Tibial nerve (tissue), 4 donors: ENCODE measurements at regions not wholly inside any gene's neighbourhood (a gene's known extent, or its start where the extent isn't known, plus 50 kb on each side); places are given as distances from the start of the nearest gene placed in this dataset.
"Not testable (repeated sequence)": the region's sequence is repeated elsewhere in the genome, so short reads cannot be mapped to it uniquely, and the experiment has no call there.

Source experiments
- DNase-seq, 2 donors: peaks; one replicate each; pipeline ENCODE4 v3.0.0-alpha.2; 2019; ENCODE audit warnings: low spot score in 2 of 2
- H3K27ac ChIP-seq, 4 donors: fragments of 200-600 bp; sonication (generic) in 3 of 4; one replicate each; pipeline ENCODE4 v1.5.1; 2017 to 2019; ENCODE audit warnings: mild to moderate bottlenecking in 1 of 4
- H3K27me3 ChIP-seq, 2 donors: fragments of 200-600 bp; sonication (generic) in 1 of 2; one replicate each; pipeline versions ENCODE4 v1.5.1 to v1.6.0; 2017 to 2019
- H3K36me3 ChIP-seq, 3 donors: fragments of 200-600 bp; sonication (generic); one replicate each; pipeline ENCODE4 v1.5.1; 2018 to 2019
- H3K4me1 ChIP-seq, 4 donors: fragments of 200-600 bp; sonication (generic) in 3 of 4; one replicate each; pipeline ENCODE4 v1.5.1; 2017 to 2019
- H3K4me3 ChIP-seq, 4 donors: fragments of 200-600 bp; sonication (generic) in 3 of 4; one replicate each; pipeline ENCODE4 v1.5.1; 2017 to 2019; ENCODE audit warnings: mild to moderate bottlenecking in 1 of 4, moderate library complexity in 1 of 4
- H3K9me3 ChIP-seq, 4 donors: fragments of 200-600 bp; sonication (generic) in 3 of 4; one replicate each; pipeline ENCODE4 v1.5.1; 2017 to 2019
- EP300 ChIP-seq, 2 donors: sonication (generic); formaldehyde crosslinking; IDR thresholded peaks; one replicate each; pipeline ENCODE4 v1.6.1; 2017; ENCODE audit warnings: antibody characterized with exemption in 2 of 2, mild to moderate bottlenecking in 1 of 2
- POLR2A ChIP-seq, 2 donors: fragments of 450-650 bp; IDR thresholded peaks; one replicate each; pipeline ENCODE4 v1.6.1; 2017; ENCODE audit warnings: antibody characterized with exemption in 2 of 2, mild to moderate bottlenecking in 2 of 2, moderate library complexity in 2 of 2
- WGBS, 2 donors: methylation state at CpG; one replicate each; pipeline ENCODE4 v1.1.5; 2018; 5-methylcytosine and 5-hydroxymethylcytosine counted together
- TF ChIP-seq, protein P1 (sequence below), 5 experiments: fragments of 200-600 bp in 3 of 5; fragments of 450-650 bp in 2 of 5; sonication (generic) in 3 of 5; IDR thresholded peaks; one replicate each; pipeline ENCODE4 v1.5.1; 2016 to 2019; ENCODE audit warnings: antibody characterized with exemption in 5 of 5, mild to moderate bottlenecking in 3 of 5, moderate library complexity in 2 of 5

DNA sequence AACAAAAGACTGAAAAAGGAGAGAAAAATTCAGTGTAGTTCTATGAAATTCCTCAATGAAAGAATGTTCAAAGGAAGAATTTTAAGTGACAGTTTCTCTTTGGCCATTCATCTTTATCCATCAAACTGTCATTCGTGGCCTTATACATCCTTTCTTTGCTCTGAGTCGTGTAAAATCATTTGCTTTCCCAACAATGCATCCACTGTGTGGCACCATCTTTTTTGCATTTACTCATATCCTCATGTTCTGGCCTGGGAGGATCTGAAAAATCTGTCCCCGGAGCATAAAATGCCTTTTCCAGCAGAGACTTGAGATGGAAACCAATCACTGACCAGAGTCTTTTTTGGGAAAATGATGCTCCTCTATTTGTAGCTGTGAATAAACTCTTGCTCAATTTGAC, 240.3 kb upstream of the ETAA1 start:
- 40 to 47% methylated on average over 3 of the region's 3 CpGs for WGBS, 2 donors
- peaks cover 0 to 6% (median 0%) of the 10 kb centered on the region in 4 donors for H3K9me3 ChIP-seq
- DNase-seq, result no peak
- no peak overlapping the region for H3K4me3 ChIP-seq
- no peak overlapping the region for H3K27ac ChIP-seq
- TF ChIP-seq, protein P1, sequence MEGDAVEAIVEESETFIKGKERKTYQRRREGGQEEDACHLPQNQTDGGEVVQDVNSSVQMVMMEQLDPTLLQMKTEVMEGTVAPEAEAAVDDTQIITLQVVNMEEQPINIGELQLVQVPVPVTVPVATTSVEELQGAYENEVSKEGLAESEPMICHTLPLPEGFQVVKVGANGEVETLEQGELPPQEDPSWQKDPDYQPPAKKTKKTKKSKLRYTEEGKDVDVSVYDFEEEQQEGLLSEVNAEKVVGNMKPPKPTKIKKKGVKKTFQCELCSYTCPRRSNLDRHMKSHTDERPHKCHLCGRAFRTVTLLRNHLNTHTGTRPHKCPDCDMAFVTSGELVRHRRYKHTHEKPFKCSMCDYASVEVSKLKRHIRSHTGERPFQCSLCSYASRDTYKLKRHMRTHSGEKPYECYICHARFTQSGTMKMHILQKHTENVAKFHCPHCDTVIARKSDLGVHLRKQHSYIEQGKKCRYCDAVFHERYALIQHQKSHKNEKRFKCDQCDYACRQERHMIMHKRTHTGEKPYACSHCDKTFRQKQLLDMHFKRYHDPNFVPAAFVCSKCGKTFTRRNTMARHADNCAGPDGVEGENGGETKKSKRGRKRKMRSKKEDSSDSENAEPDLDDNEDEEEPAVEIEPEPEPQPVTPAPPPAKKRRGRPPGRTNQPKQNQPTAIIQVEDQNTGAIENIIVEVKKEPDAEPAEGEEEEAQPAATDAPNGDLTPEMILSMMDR (IDR thresholded peaks at IDR 0.05), result no peak
- no peak for TF ChIP-seq POLR2A (IDR thresholded peaks at IDR 0.05)
- TF ChIP-seq EP300 (IDR thresholded peaks at IDR 0.05), result no peak
- no peaks in the 10 kb centered on the region for H3K36me3 ChIP-seq
- no peaks in the 10 kb centered on the region for H3K4me1 ChIP-seq
- H3K27me3 ChIP-seq, result no peaks in the 10 kb centered on the region

DNA sequence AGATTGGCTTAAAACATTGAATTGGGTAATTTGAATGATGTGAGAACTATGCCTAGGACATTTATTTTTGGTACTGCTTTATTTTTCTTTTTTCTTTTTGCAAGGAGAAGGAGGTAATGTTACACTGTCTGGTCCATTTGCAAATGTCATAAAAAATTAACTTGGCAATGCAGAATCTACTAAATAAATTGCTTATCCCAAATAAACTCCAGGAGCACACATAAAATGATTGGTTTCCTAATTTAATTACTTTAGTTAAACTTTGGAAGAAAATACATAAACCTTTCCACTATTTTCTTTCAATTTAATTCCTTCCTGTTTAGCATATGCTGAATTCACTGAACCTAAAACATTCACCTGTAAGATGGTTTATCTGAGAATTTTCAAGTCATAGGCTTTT, 238.4 kb upstream of the ETAA1 start:
- H3K27ac ChIP-seq, result no peak overlapping the region
- TF ChIP-seq, protein P1 (IDR thresholded peaks at IDR 0.05), result no peak
- no peak for TF ChIP-seq POLR2A (IDR thresholded peaks at IDR 0.05)
- no peak for TF ChIP-seq EP300 (IDR thresholded peaks at IDR 0.05)
- no peak overlapping the region for H3K4me3 ChIP-seq
- H3K4me1 ChIP-seq, result no peaks in the 10 kb centered on the region
- no peaks in the 10 kb centered on the region for H3K36me3 ChIP-seq
- H3K9me3 ChIP-seq, result no peaks in the 10 kb centered on the region
- H3K27me3 ChIP-seq, result no peaks in the 10 kb centered on the region
- DNase-seq, result no peak

DNA sequence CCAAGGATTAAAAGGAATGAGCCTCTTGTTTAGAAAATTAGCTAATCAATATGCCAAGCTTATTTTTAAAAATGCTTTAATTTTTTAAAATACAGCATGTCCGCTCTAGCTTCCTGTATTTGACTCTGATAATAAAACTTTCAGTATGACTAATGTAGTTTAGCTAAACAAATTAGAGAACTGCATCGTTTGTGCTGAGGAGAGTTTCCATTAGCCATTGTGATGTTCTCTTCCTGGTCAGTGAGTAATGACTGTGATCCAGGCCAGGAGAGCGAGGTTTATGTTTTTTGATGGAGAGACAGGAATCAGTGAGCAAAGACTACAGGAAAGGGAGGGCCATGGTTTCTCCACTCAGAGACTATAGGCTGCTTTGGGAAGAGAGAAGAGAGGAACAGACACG, 237.2 kb upstream of the ETAA1 start:
- TF ChIP-seq, protein P1 (IDR thresholded peaks at IDR 0.05), result no peak
- TF ChIP-seq POLR2A (IDR thresholded peaks at IDR 0.05), result no peak
- no peak for TF ChIP-seq EP300 (IDR thresholded peaks at IDR 0.05)
- Histone ChIP-seq H3K4me1 (no peaks in the 10 kb centered on the region), H3K36me3 (no peaks in the 10 kb centered on the region), H3K9me3 (no peaks in the 10 kb centered on the region), H3K27me3 (no peaks in the 10 kb centered on the region), H3K27ac (no peak overlapping the region), H3K4me3 (no peak overlapping the region)
- DNase-seq, result no peak
- 70 to 78% methylated on average over 4 of the region's 4 CpGs for WGBS, 2 donors

DNA sequence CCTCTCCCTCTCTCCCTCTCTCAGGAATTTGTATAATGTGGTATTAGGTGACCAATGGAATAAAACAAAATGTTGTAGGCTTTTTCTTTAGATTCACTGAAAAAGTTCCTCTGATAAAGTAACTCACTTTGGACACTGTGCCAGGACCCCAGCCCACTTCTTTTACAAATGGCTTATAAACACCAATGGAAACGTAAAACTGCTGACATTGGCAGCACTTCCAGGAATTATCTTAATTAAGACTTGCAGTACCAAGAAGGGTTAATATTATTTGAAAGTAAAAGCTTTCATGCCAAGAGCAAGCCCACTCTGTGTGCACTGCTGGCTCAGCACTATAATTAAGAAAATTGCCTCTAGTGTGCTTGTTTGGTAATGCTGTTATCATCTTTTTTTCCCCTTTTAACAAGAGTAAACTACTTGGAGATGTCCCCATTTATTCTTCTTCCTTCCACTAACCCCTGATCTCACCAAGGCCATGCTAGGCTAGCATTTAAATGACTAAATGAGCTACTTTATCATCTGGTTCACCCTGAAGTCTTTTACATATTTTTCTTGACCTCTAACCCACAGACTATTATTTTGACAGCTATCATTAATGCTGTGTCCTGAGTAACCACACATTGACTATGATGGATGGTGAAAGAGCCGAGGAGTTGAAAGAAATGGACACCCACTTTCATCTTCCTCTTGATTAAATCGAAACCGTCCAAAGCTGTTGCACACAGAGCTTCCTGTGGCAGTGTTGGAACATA, 232.2 kb upstream of the ETAA1 start:
- no peak overlapping the region for H3K4me3 ChIP-seq
- no peak for DNase-seq
- H3K27ac ChIP-seq, result no peak overlapping the region
- TF ChIP-seq POLR2A (IDR thresholded peaks at IDR 0.05) (no peak), EP300 (IDR thresholded peaks at IDR 0.05) (no peak)
- TF ChIP-seq, protein P1 (IDR thresholded peaks at IDR 0.05), result no peak
- H3K4me1 ChIP-seq, result no peaks in the 10 kb centered on the region
- H3K9me3 ChIP-seq, result no peaks in the 10 kb centered on the region
- H3K36me3 ChIP-seq, result no peaks in the 10 kb centered on the region
- H3K27me3 ChIP-seq, result no peaks in the 10 kb centered on the region
- 44 to 49% methylated on average over 4 of the region's 4 CpGs for WGBS, 2 donors

DNA sequence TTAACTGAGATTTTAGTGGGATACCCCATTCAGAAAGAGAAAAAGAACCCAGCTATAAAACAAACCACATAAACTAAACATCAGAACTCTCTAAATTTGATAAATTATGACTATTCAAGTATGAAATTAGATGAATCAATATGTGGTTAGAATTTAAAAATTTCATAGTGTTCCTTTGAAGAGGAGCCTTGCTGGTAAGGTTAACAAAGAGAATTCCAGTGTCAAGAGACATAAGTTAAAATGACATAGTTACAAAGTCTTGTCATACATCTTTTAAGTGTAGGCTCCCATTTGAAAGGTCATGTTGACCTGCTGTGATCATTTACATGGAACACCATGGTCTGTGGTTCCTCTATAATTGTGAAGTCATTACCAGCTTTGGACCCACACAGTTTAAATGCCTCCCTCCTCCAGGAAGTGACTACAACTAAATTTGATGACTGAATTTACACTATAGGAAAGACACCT, 231.6 kb upstream of the ETAA1 start:
- no peaks in the 10 kb centered on the region for H3K27me3 ChIP-seq
- H3K36me3 ChIP-seq, result no peaks in the 10 kb centered on the region
- no peaks in the 10 kb centered on the region for H3K9me3 ChIP-seq
- TF ChIP-seq EP300 (IDR thresholded peaks at IDR 0.05) (no peak), POLR2A (IDR thresholded peaks at IDR 0.05) (no peak)
- TF ChIP-seq, protein P1 (IDR thresholded peaks at IDR 0.05), result no peak
- DNase-seq, result no peak
- no peak overlapping the region for H3K4me3 ChIP-seq
- H3K27ac ChIP-seq, result no peak overlapping the region
- H3K4me1 ChIP-seq, result no peaks in the 10 kb centered on the region

DNA sequence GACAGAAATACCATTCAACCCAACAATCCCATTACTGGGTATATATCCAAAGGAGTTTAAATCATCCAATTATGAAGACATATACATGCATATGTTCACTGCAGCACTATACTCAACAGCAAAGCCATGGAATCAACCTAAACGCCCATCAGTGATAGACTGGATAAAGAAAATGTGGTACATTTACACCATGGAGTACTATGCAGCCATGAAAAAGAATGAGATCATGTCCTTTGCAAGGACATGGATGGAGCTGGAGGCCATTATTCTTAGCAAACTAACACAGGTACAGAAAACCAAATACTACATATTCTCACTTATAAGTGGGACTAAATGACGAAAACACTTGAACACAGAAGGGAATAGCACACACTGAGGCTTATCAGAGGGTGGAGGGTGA, 230.6 kb upstream of the ETAA1 start:
- DNase-seq, H3K36me3 ChIP-seq, H3K9me3 ChIP-seq, H3K4me1 ChIP-seq, H3K4me3 ChIP-seq, H3K27ac ChIP-seq, H3K27me3 ChIP-seq: not testable (repeated sequence)
- WGBS, 2 donors, result 88 to 92% methylated on average over 2 of the region's 2 CpGs
